T-helper 2 cell (primary cell): ENCODE measurements at regions not wholly inside any gene's neighbourhood (a gene's known extent, or its start where the extent isn't known, plus 50 kb on each side); places are given as distances from the start of the nearest gene placed in this dataset.

Experiments used
- DNase-seq, 5 experiments: peaks; one replicate each; pipeline versions ENCODE4 v3.0.0 to v3.0.0-alpha.2; 2012 to 2022

- DNase-seq = no peak
These were observed 150.9 kb downstream of the C9orf50 start for GRCh38 chr9:129469988-129470316.

GRCh38 chr9:129469188-129469987 is 151.5 kb downstream of the C9orf50 start:
- no peak for DNase-seq

DNA sequence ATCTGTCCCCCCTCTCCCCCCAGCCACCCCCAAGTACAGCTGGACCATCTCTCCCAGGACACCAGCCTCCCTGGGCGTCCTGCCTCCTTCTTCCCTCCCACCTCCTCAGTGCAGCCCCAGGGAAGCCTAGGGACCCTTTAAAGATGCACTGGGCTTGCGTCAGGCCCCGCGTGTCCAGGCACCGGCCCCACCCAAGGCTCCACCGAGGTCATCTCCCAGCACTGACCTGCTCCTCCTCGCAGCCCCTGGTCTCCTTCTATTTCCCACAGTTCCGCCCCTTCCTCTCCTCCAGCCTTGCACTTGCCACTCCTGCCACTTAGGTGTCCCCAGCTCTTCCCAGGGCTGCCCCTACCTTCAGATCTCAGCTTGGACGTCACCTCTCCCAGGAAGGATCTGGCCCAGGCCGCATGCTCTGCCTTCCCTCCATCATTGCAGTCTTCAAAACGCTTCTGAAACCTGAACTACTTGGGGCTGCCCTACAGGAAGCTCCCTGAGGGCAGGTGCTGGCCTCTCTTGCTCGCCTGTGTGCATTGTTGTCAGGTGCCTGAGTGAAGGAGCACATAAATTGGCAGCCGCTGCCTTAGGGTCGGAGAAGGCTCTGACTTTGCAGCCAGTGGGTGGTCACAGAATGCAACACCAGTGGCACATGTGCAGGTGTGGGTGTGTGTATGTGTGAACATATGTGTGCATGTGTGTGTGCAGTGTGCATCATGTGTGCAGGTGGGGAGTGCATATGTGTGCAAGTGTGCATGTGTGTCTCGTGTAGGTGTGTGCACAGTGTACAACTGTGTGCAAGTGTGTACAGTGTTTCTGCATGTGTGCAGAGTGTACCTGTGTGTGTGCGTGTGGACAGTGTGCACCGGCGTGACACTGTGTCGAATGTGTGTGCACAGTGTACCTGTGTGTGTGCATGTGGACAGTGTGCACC is 152.9 kb downstream of the C9orf50 start:
- no peak for DNase-seq

DNA sequence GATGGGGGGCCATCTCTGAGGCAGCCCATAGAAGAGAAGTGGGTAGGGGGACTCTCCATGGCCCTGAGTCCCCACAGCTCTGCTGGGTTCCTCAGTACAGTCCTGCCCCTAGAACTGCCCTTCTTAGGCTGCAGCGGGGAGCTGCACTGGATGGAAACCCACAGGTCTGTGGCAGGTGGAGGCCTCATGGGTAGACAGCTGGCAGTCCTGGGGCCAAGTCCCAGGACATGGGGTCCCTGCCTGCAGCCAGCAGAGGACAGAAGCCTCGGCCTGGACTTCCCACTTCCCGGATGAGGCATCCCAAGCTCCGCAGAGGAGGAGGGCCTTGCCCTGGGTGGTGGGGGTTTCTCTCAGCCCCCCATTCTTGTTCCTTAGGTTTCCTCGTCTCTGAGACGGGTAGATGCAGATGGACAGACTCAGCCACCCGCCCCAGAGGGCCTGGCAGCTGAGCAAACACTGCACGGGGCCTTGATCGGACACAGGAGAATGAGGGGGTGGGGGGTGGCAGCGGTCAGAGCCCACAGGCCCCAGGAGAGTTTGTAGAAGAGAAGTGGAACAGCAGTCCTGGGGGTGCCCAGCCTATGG is 153.8 kb downstream of the C9orf50 start:
- DNase-seq = no peak

- DNase-seq = no peak
These were observed 154.9 kb downstream of the C9orf50 start for GRCh38 chr9:129465834-129466535.

DNA sequence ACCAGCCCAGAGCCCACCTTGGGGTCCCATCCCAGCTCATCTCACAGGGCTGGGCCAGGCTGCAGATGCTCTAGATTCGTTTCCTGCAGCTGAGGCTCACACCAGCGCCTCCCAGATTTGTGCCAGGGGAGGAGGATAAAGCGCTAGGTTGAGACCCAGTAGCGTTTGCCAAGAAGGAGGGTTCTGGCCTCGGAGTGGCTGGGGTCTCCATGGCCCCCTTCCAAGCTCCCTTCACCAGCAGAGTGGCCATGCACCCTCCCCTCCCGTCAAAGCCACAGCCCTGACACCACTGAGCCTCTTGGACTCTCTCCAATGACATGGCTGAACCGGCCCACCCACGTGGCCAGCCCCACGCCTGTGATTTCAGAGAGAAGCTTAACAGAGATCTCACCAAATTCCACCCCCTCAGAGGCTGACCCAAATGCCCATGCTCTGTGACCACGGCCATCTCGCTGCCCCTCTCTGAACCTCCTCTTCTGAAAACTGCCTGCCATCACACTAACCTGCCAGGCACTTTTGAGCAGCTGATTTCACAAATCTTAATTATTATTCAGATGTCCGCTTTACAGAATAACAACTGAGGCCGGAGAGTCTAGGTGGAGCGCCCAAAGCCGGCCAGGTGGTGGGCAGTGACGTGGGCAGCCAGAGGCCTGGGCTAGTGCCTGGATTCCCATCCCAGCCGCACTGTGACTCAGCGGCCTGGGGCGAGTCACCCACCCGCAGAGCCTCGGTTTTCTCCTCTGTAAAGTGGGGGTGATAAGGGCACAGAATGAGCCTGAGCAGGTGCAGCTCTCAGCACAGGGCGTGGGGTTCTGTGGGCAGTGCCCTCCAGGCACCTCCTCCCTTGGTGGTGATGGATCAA is 155.7 kb downstream of the C9orf50 start:
- DNase-seq = no peak

- no peak for DNase-seq
These were observed 156.9 kb downstream of the C9orf50 start for GRCh38 chr9:129463994-129464393.

DNA sequence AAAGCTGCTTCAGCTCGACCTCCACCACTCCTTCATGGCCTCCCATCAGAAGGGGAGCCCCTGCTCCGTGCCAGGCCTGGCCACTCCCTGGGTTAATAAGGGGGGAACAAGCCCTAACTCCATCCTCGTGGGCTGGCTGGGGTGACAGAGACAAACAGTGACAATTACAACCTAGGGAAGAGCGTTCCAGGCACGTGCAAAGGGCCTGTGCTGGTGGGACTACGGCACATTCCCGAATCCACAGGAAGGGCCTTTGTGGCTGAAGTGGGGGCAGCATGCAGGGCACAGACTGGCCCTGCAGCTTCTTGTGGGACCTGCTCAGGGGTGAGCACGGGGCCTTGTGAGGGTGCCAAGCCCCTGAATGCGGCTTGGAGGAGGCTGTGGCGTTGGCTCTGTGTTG is 157.4 kb downstream of the C9orf50 start:
- no peak for DNase-seq

GRCh38 chr9:129462360-129462759 is 158.5 kb downstream of the C9orf50 start:
- DNase-seq = no peak

DNA sequence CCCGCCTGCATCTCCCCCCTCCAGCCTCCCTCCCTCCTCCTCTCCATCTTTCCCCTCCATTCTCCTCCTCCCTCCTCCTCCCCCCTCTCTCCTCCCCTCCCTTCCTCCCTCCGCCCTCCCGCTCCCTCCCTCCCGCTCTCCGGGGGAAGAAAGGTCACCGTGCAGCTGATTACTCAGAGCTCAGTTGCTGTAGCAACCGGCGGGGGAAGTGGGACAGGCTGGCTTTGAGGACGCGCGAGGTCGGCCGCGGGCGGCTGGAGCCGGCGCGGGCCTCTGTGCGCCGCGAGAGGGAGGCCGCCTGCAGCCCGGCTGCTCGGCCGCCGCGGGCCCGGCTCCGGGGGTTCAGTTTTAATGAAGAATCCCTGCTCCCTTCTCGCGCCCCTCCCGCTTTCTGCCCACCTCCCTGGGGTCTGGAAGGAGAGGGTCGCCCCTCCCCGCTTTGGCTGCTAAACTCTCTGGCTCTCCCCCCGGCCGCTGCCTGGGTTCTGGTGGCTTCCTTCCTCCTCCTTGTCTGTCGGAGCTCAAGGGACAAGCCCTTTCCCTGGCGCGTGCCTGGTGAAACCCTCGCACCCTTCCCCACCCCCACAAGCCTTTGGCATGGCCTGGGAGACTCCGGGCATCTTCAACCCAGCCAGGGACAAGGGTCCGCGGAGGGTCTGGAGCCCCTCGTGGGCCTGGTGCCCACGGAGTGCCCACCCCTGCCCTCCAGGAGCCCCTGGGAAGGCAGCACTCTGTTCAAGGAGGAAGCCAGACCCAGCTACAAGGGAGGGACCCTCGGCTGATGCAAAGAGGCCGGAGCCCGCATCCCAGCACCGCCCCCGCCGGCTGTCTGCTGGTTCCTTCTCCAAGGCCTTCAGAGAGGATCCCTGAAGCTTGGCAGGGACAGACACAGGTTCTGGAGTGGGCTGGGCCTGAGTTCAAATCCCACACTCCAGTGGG is 160.3 kb downstream of the C9orf50 start:
- peak; percentile 49 to 90 (median 83) for DNase-seq

DNA sequence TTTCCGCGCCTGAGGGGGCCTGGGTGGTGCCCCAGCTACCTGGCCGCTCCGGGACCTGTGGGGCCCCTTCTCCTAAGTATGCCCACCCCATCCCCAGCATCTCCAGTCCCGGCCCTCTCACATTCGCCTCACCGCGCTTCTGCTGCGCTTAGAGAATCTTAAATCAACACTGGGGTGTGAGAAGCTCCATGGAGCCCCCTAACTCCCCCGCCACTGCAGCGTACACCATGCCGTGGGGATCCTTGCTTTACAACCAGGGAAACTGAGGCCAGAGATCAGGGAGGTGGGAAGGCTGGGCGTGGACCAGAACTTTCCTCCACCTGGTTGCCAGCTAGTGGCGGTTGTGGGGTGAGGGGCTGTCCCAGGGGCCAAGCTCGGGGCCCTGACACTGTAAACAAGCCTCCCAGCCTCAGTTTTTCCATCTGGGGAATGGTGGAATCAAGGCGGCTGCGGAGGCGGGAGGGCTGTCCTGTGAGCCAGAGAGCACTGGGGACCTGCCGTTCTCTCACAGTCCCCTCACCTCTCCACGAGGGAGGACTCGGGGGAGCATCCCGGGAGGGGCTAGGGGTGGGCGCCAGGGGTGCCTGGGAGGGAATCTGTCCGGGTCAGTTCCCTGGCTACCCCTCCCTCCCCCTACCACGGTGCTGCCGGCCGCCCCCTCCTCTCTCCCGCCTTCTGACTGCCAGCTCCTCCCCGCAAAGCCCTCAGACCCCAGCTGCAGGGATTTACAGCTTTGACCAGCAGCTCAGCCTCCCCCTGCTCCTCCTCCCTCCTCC is 161.2 kb downstream of the C9orf50 start:
- DNase-seq = peak in 1 of 5 experiments; percentile 38

DNA sequence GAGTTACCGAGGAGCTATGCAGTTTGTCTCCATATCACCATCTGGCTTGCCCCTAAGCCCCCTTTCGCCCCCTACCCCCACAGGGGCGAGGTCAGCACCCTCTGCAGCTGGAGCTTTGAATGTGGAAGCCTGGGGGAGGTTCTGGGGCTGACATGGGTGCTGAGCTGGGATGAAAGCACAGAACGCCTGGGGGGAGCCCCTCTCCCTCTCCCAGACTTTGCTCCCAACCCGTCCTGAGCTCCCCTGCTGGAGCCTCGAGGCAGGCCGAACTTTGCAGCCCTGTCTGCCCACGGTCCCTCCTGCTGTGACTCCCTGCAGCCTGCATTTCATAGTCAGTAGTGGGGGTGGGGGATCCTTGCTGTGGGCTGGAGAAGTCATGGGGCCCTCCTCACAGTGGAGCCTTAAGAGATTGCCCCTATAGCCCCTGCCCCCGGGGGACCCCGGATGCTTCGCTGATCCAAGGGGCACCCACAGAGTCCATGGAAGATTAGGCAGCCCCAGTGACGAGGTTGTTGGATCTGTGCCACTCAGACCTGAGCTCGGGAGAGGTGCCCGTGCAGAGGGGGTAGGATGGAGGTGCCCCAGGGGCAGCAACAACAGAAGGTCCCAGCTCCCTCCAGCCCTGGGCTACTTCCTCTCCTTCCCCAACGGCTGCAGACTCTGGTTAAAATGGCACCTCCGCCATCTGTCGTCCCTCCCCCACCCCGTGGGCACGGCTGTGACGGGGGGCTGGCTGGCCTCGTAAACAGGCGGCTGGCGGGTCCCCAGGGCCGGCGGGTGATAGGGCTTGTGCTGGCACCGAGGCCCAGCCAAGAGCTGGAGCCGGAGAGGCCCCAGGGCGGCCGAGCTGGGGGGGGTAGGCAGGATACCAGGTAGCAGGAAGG is 162.0 kb downstream of the C9orf50 start:
- DNase-seq = peak in 1 of 5 experiments; percentile 20

DNA sequence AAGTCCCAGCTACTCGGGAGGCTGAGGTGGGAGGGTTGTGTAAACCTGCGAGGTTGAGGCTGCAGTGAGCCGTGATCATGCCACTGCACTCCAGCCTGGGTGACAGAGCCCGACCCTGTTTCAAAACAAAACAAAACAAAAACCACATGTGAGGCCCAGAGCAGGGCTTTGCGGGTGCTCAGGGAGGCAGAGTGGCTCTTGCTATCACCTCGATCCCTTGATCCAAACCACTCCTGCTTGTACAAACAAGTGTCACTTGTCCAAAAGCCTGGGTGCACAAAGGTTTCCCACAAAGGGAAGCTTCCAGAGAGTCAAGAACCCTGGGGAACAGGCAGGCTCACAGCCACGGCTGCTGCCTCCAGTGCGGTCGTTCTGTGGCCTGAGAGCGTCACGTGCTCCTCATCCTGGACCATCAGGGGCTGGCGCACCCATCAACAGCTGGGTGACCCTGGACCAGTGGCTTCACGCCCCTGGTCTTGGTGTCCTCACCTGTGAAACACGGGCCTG is 162.7 kb downstream of the C9orf50 start:
- peak in 4 of 5 experiments; percentile 36 to 86 (median 57) for DNase-seq

GRCh38 chr9:129457325-129457779 is 163.5 kb downstream of the C9orf50 start:
- DNase-seq = no peak

DNA sequence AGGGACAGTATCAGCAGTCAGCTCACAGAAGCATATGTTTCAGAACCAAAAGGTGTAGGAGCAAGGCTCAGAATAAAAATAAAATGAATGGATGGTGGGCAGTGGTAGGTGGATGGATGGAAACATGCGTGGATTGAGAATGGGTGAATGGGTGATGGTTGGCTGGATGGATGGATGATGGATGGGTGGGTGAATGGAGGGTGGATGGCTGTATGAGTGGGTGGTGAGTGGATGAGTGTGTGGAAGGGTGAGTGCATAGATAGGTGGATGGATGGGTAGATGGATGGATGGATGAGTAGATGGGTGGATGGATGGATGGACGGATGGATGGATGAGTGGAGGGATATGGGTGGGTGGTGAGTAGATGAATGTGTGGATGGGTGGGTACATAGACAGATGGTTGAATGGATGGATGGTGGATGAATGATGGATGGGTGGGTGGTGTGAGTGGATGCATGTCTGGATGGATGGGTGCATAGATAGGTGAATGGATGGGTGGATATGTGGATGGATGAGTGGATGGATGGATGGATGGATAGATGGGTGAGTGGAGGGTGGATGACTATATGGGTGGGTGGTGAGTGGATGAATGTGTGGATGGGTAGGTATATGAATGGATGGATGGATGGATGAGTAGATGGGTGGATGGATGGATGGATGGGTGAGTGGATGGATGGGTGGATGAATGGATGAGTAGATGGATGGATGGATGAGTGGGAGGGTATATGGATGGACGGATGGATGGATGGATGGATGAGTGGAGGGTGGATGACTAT is 164.2 kb downstream of the C9orf50 start:
- no peak for DNase-seq

GRCh38 chr9:129455151-129455995 is 165.5 kb downstream of the C9orf50 start:
- DNase-seq = no peak
